Activated CD4-positive, alpha-beta memory T cell treated with anti-CD3 and anti-CD28 coated beads, Interleukin-2, amount 10 ng/mL, durations not matched to agents 7 days and 5 days (primary cell): ENCODE measurements at regions not wholly inside any gene's neighbourhood (a gene's known extent, or its start where the extent isn't known, plus 50 kb on each side); places are given as distances from the start of the nearest gene placed in this dataset.

Experiments
- CTCF ChIA-PET: fragments of 350-600 bp; sonication (Branson Sonifier 250); formaldehyde crosslinking; loops from one replicate; lab custom pipeline; 2021; ENCODE audit warnings: antibody characterized with exemption, inconsistent platforms; lab: Charles Lee
- POLR2A ChIA-PET: fragments of 350-600 bp; sonication (Branson Sonifier 250); formaldehyde crosslinking; loops from one replicate; lab custom pipeline; 2021; ENCODE audit warnings: antibody characterized with exemption; lab: Charles Lee
- DNase-seq: peaks from one replicate; pipeline ENCODE4 v3.0.0-alpha.2; 2020
- H3K27ac Mint-ChIP-seq: one replicate; pipeline ENCODE4 v1.8.0; 2021; ENCODE audit warnings: mild to moderate bottlenecking, mixed read lengths
- H3K27me3 Mint-ChIP-seq: one replicate; pipeline ENCODE4 v1.8.0; 2021; ENCODE audit warnings: mixed read lengths
- H3K36me3 Mint-ChIP-seq: one replicate; pipeline ENCODE4 v1.8.0; 2021; ENCODE audit warnings: low read depth, mixed read lengths
- H3K4me1 Mint-ChIP-seq: one replicate; pipeline ENCODE4 v1.8.0; 2021; ENCODE audit warnings: mixed read lengths
- H3K4me3 Mint-ChIP-seq: one replicate; pipeline ENCODE4 v1.8.0; 2021; ENCODE audit warnings: mild to moderate bottlenecking, mixed read lengths
- H3K9me3 Mint-ChIP-seq: one replicate; pipeline ENCODE4 v1.8.0; 2021; ENCODE audit warnings: mixed read lengths

DNA sequence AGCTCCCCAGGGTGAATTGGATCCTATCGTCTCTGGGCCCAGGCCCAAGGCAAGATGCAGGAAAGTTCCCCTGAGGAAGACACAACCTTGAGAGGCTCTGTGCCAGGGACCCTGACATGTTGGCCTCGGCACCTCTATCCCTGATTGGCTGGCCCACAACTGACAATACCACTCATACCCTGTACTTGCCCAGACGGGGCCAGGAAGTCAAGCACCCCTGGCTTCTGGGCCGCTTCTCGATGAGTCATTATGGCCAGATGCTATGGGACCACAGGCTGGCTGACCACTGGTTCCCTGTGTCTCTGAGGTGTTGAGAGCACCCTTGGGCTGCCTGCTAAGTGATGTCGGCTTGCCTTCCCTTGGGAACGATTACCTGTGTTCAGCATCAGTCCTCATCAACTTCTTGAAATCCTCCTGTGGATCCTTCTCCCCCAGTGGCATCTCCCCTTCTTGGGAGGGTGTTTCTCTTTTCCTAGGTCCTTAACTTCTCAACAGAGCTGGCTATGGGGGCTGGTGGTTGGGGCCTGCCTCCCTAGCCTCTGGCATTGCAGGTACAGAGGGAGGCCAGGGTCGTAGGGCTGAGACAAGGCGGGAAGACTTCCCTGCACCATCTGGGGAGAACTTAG, 54.5 kb upstream of the MAMLD1 start:
- CTCF ChIA-PET: no interaction called here
- H3K27me3 Mint-ChIP-seq: no peaks in the 10 kb centered on the region
- no peak for DNase-seq
- peaks cover 3% of the 10 kb centered on the region for H3K4me1 Mint-ChIP-seq
- H3K9me3 Mint-ChIP-seq: no peaks in the 10 kb centered on the region
- H3K4me3 Mint-ChIP-seq: no peak overlapping the region
- H3K27ac Mint-ChIP-seq: no peak overlapping the region
- POLR2A ChIA-PET: no interaction called here
- no peaks in the 10 kb centered on the region for H3K36me3 Mint-ChIP-seq

DNA sequence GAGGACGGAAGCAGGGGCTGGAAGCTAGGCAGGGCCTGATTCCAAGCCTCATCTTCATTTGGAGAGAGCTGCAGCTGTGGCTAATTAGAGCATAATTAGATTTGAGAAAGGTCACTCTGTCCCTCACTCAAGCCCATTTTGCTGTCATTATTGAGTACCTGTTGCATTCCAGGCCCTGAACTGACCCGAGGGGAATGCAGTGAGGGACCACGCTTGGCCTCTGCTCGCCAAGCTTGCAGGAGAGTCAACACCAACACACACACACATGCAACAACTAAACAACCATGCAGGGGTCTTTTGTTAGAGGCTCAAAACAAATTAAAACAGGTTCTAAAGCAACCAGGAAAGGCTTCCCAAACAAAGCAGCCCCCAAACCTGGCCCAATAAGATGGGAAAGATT, 52.7 kb upstream of the MAMLD1 start:
- Mint-ChIP-seq H3K4me3 (no peak overlapping the region), H3K36me3 (no peaks in the 10 kb centered on the region), H3K9me3 (no peaks in the 10 kb centered on the region), H3K4me1 (peaks cover 3% of the 10 kb centered on the region), H3K27me3 (no peaks in the 10 kb centered on the region), H3K27ac (no peak overlapping the region)
- POLR2A ChIA-PET: no interaction called here
- CTCF ChIA-PET: no interaction called here
- no peak for DNase-seq

DNA sequence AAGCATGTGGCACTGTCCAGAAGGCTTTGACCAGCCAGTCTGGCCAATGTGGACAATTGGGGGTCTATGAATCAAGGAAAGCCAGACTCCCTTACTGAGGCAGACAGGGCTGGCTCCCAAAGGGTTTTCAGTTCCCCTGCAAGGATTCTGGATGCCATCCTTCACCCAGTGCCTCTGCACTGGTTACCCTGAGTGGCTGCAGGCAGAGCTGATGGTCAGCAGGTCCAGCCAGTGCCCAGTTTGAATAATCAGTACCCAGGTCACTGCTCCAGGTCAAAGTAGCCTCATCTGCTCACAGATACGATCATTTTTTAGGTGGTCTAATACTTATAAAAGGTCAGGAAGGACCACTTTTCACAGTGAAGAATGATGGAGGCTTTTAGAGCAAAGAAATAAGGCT, 52.2 kb upstream of the MAMLD1 start:
- Mint-ChIP-seq H3K4me3 (no peak overlapping the region), H3K27ac (no peak overlapping the region), H3K36me3 (no peaks in the 10 kb centered on the region), H3K9me3 (no peaks in the 10 kb centered on the region), H3K27me3 (no peaks in the 10 kb centered on the region), H3K4me1 (peaks cover 3% of the 10 kb centered on the region)
- no peak for DNase-seq
- CTCF ChIA-PET: no interaction called here
- POLR2A ChIA-PET: no interaction called here

DNA sequence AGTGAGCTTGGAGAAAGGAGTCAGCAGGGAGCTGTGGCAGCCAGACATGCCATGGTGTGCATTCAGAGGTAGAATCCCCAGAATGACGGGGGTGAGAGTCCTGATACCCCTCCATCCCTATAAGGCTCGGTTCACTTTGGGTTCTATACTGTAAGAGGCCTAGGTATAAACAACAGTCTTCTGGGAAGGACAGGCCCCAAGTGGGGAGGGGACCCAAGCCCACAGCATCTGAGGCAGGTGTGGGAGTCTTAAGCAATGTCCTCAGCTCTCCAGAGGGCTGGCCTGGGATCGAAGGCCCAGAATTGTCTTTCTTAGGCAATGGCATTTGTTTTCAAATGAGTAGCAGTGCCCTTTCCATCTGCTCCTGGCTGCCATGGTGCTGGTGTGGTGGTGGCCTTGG, 50.2 kb upstream of the MAMLD1 start:
- CTCF ChIA-PET: no interaction called here
- Mint-ChIP-seq H3K27me3 (no peaks in the 10 kb centered on the region), H3K9me3 (no peaks in the 10 kb centered on the region), H3K36me3 (no peaks in the 10 kb centered on the region), H3K4me3 (no peak overlapping the region), H3K27ac (no peak overlapping the region), H3K4me1 (peaks cover 3% of the 10 kb centered on the region)
- DNase-seq: no peak
- POLR2A ChIA-PET: no interaction called here
